MM.1S (cell line): ENCODE measurements at regions not wholly inside any gene's neighbourhood (a gene's known extent, or its start where the extent isn't known, plus 50 kb on each side); places are given as distances from the start of the nearest gene placed in this dataset.

Source experiments
- DNase-seq: peaks from one replicate; pipeline ENCODE4 v3.0.0-alpha.2; 2015
- H2AFZ ChIP-seq: fragments of 300-600 bp; sonication (generic); 2 replicates; pipeline ENCODE4 v1.6.0; 2016; ENCODE audit warnings: antibody characterized with exemption, low read length
- H3F3A ChIP-seq: fragments of 300-600 bp; sonication (generic); 2 replicates; pipeline ENCODE4 v1.6.1; 2016; ENCODE audit warnings: mild to moderate bottlenecking, antibody characterized with exemption, low read length, moderate library complexity, mixed read lengths; ENCODE audit not compliant: insufficient read depth
- H3K27ac ChIP-seq: fragments of 300-600 bp; sonication (generic); 2 replicates; pipeline ENCODE4 v1.5.1; 2016; ENCODE audit warnings: mild to moderate bottlenecking, low read length
- H3K27me3 ChIP-seq: fragments of 300-600 bp; sonication (generic); replicated peaks from 2 replicates; pipeline ENCODE4 v1.6.0; 2016; ENCODE audit warnings: low read length; ENCODE audit not compliant: insufficient read depth
- H3K36me3 ChIP-seq: fragments of 300-600 bp; sonication (generic); replicated peaks from 2 replicates; pipeline ENCODE4 v1.6.1; 2016; ENCODE audit warnings: mild to moderate bottlenecking, low read length, mixed read lengths; ENCODE audit not compliant: insufficient read depth
- H3K4me1 ChIP-seq: fragments of 300-600 bp; sonication (generic); 2 replicates; pipeline ENCODE4 v1.6.1; 2016; ENCODE audit warnings: low read length, mixed read lengths
- H3K4me2 ChIP-seq: fragments of 300-600 bp; sonication (generic); 2 replicates; pipeline ENCODE4 v1.6.0; 2016; ENCODE audit warnings: low read depth, low read length
- H3K4me3 ChIP-seq: fragments of 300-600 bp; sonication (generic); 2 replicates; pipeline ENCODE4 v1.5.1; 2016; ENCODE audit warnings: low read length, mixed read lengths
- H3K79me2 ChIP-seq: fragments of 300-600 bp; sonication (generic); 2 replicates; pipeline ENCODE4 v1.6.1; 2016; ENCODE audit warnings: mixed run types, low read length, mixed read lengths
- H3K9ac ChIP-seq: fragments of 300-600 bp; sonication (generic); 2 replicates; pipeline ENCODE4 v1.6.1; 2016; ENCODE audit warnings: low read length, mixed read lengths
- H3K9me2 ChIP-seq: fragments of 300-600 bp; sonication (generic); replicated peaks from 2 replicates; pipeline ENCODE4 v1.6.1; 2016; ENCODE audit warnings: mild to moderate bottlenecking, low read length, mixed read lengths; ENCODE audit not compliant: insufficient read depth
- H3K9me3 ChIP-seq: fragments of 300-600 bp; sonication (generic); replicated peaks from 2 replicates; pipeline ENCODE4 v1.6.1; 2016; ENCODE audit warnings: mild to moderate bottlenecking, low read length, mixed read lengths; ENCODE audit not compliant: insufficient read depth
- H4K20me1 ChIP-seq: fragments of 300-600 bp; sonication (generic); 2 replicates; pipeline ENCODE4 v1.6.1; 2016; ENCODE audit warnings: mild to moderate bottlenecking, low read length, moderate library complexity, mixed read lengths; ENCODE audit not compliant: insufficient read depth
- CTCF ChIP-seq: fragments of 300-600 bp; sonication (generic); IDR thresholded peaks from 2 replicates; pipeline ENCODE4 v1.5.1; 2016; ENCODE audit warnings: antibody characterized with exemption, low read length, mixed read lengths
- EZH2 ChIP-seq: fragments of 300-600 bp; sonication (generic); optimal IDR thresholded peaks from 2 replicates; pipeline ENCODE3; 2017; ENCODE audit warnings: low read depth, mild to moderate bottlenecking, antibody characterized with exemption, low read length, mixed read lengths
- EZH2phosphoT487 ChIP-seq: fragments of 300-600 bp; sonication (generic); IDR thresholded peaks from 2 replicates; pipeline ENCODE4 v1.6.1; 2018; ENCODE audit warnings: antibody characterized with exemption, low read length

GRCh38 chr5:97891971-97892370, 708.9 kb upstream of the RIOK2 start:
- no peak overlapping the region for H2AFZ ChIP-seq
- H4K20me1 ChIP-seq: no peaks in the 10 kb centered on the region
- H3K9me2 ChIP-seq: no peaks in the 10 kb centered on the region
- H3K27me3 ChIP-seq: no peaks in the 10 kb centered on the region
- H3K27ac ChIP-seq: no peak overlapping the region
- no peak for DNase-seq
- no peak overlapping the region for H3K9ac ChIP-seq
- no peak overlapping the region for H3K4me3 ChIP-seq
- no peak for TF ChIP-seq CTCF
- TF ChIP-seq EZH2: no peak
- TF ChIP-seq EZH2phosphoT487: no peak
- no peaks in the 10 kb centered on the region for H3K4me1 ChIP-seq
- no peak overlapping the region for H3K4me2 ChIP-seq
- no peaks in the 10 kb centered on the region for H3K79me2 ChIP-seq
- H3K9me3 ChIP-seq: no peaks in the 10 kb centered on the region
- H3F3A ChIP-seq: no peaks in the 10 kb centered on the region
- H3K36me3 ChIP-seq: no peaks in the 10 kb centered on the region

GRCh38 chr5:97903742-97904141, 720.7 kb upstream of the RIOK2 start:
- no peaks in the 10 kb centered on the region for H4K20me1 ChIP-seq
- H3K4me1 ChIP-seq: no peaks in the 10 kb centered on the region
- H3K79me2 ChIP-seq: no peaks in the 10 kb centered on the region
- H3F3A ChIP-seq: no peaks in the 10 kb centered on the region
- no peak for DNase-seq
- no peak overlapping the region for H3K27ac ChIP-seq
- H3K36me3 ChIP-seq: no peaks in the 10 kb centered on the region
- no peak overlapping the region for H3K9ac ChIP-seq
- H3K4me2 ChIP-seq: no peak overlapping the region
- H3K27me3 ChIP-seq: no peaks in the 10 kb centered on the region
- H3K4me3 ChIP-seq: no peak overlapping the region
- TF ChIP-seq EZH2phosphoT487 (no peak), CTCF (no peak), EZH2 (no peak)
- no peaks in the 10 kb centered on the region for H3K9me3 ChIP-seq
- H2AFZ ChIP-seq: no peak overlapping the region
- no peaks in the 10 kb centered on the region for H3K9me2 ChIP-seq

GRCh38 chr5:97906135-97906534, 723.1 kb upstream of the RIOK2 start:
- Histone ChIP-seq H3K4me2 (no peak overlapping the region), H3K27ac (no peak overlapping the region), H3K9me3 (no peaks in the 10 kb centered on the region), H3K9ac (no peak overlapping the region), H3K27me3 (no peaks in the 10 kb centered on the region), H3K4me1 (no peaks in the 10 kb centered on the region), H3K79me2 (no peaks in the 10 kb centered on the region), H3K9me2 (no peaks in the 10 kb centered on the region), H3K4me3 (no peak overlapping the region), H3K36me3 (no peaks in the 10 kb centered on the region), H4K20me1 (no peaks in the 10 kb centered on the region), H2AFZ (no peak overlapping the region), H3F3A (no peaks in the 10 kb centered on the region)
- DNase-seq: no peak
- no peak for TF ChIP-seq EZH2
- TF ChIP-seq EZH2phosphoT487: no peak
- TF ChIP-seq CTCF: no peak
